ENCODE measurements at regions not wholly inside any gene's neighbourhood (a gene's known extent, or its start where the extent isn't known, plus 50 kb on each side); places are given as distances from the start of the nearest gene placed in this dataset.

GRCh38 chr20:43295781-43296180, 106.1 kb upstream of the PTPRT start:
- H3K4me3 ChIP-seq (ENCODE audit: low read depth, low read length), result no peak overlapping the region
- no peaks in the 10 kb centered on the region for H3K27me3 ChIP-seq
- no peak for TF ChIP-seq CTCF (IDR thresholded peaks at IDR 0.05; ENCODE audit: low read depth, low read length)
- DNase-seq, result no peak
- H3K36me3 ChIP-seq, result no peaks in the 10 kb centered on the region
- no peaks in the 10 kb centered on the region for H3K9me3 ChIP-seq
- H3K4me1 ChIP-seq, result no peaks in the 10 kb centered on the region

GRCh38 chr20:43295263-43295662, 105.6 kb upstream of the PTPRT start:
- Histone ChIP-seq H3K4me3 (ENCODE audit: low read depth, low read length) (no peak overlapping the region), H3K4me1 (no peaks in the 10 kb centered on the region), H3K27me3 (no peaks in the 10 kb centered on the region), H3K36me3 (no peaks in the 10 kb centered on the region), H3K9me3 (no peaks in the 10 kb centered on the region)
- no peak for DNase-seq
- no peak for TF ChIP-seq CTCF (IDR thresholded peaks at IDR 0.05; ENCODE audit: low read depth, low read length)

- Histone ChIP-seq H3K9me3 (no peaks in the 10 kb centered on the region), H3K4me3 (ENCODE audit: low read depth, low read length) (no peak overlapping the region), H3K36me3 (no peaks in the 10 kb centered on the region), H3K27me3 (no peaks in the 10 kb centered on the region), H3K4me1 (no peaks in the 10 kb centered on the region)
- DNase-seq, result no peak
- TF ChIP-seq CTCF (IDR thresholded peaks at IDR 0.05; ENCODE audit: low read depth, low read length), result no peak
Observed at GRCh38 chr20:43294031-43294430, 104.3 kb upstream of the PTPRT start.

DNA sequence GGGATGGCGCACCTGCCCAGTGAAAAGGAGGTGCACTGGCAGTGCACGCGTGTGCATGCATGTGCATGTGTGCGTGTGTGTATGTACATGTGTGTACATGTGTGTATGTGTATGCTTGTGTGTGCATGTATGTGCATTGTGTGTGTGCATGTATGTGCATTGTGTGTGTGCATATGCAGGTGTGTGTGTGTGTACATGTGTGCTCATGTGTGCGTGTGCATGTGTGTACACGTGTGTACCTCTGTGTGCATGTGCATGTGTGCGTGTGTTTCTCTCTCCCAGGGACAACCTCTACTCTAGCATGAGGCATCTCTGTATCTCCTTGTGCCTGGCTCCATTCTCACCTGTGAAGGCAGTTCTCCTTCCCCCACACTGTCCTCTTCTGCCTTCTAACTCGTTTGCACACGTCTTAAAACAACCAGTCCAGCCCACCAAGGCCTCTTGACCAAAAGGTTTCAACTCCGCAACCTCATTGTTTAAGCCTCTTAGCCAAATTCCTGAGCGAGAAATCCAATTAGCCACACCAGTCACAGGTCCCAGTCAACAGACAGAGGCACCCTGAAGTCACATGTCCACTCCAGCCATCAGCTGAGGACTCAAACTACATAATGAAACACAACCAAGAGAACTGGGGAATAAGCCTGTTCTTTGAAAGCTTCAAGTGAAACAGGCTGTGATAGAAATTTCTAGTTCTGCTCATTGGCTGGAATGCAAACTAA, 103.5 kb upstream of the PTPRT start:
- Histone ChIP-seq H3K9me3 (no peaks in the 10 kb centered on the region), H3K27me3 (no peaks in the 10 kb centered on the region), H3K4me1 (no peaks in the 10 kb centered on the region), H3K4me3 (ENCODE audit: low read depth, low read length) (no peak overlapping the region), H3K36me3 (no peaks in the 10 kb centered on the region)
- no peak for DNase-seq
- TF ChIP-seq CTCF (IDR thresholded peaks at IDR 0.05; ENCODE audit: low read depth, low read length), result no peak

- H3K4me1 ChIP-seq, result no peaks in the 10 kb centered on the region
- no peaks in the 10 kb centered on the region for H3K9me3 ChIP-seq
- no peaks in the 10 kb centered on the region for H3K36me3 ChIP-seq
- no peak overlapping the region for H3K4me3 ChIP-seq (ENCODE audit: low read depth, low read length)
- no peak for TF ChIP-seq CTCF (IDR thresholded peaks at IDR 0.05; ENCODE audit: low read depth, low read length)
- no peak for DNase-seq
- H3K27me3 ChIP-seq, result no peaks in the 10 kb centered on the region
Observed at GRCh38 chr20:43292222-43292621, 102.5 kb upstream of the PTPRT start.

GRCh38 chr20:43287637-43288036, 97.9 kb upstream of the PTPRT start:
- no peaks in the 10 kb centered on the region for H3K4me1 ChIP-seq
- no peak overlapping the region for H3K4me3 ChIP-seq (ENCODE audit: low read depth, low read length)
- no peaks in the 10 kb centered on the region for H3K36me3 ChIP-seq
- no peaks in the 10 kb centered on the region for H3K9me3 ChIP-seq
- no peak for DNase-seq
- H3K27me3 ChIP-seq, result no peaks in the 10 kb centered on the region
- TF ChIP-seq CTCF (IDR thresholded peaks at IDR 0.05; ENCODE audit: low read depth, low read length), result no peak

Measured in BE2C (cell line).